GM10248 (cell line): ENCODE measurements at regions not wholly inside any gene's neighbourhood (a gene's known extent, or its start where the extent isn't known, plus 50 kb on each side); places are given as distances from the start of the nearest gene placed in this dataset.
A peak's percentile ranks its signal among the peaks of the same experiment; 100 is the strongest.

ENCODE experiments used
- CTCF ChIA-PET: fragments of 300-600 bp; sonication (Branson Sonifier 250); formaldehyde crosslinking; extraction: SDS; loops from one replicate; lab custom pipeline; 2021; ENCODE audit warnings: antibody characterized with exemption; lab: Yijun Ruan, JAX
- POLR2A ChIA-PET: fragments of 350-650 bp; sonication (Branson Sonifier 250); formaldehyde crosslinking; extraction: SDS; loops from one replicate; lab custom pipeline; 2020; ENCODE audit warnings: antibody characterized with exemption; lab: Yijun Ruan, JAX
- DNase-seq: peaks from one replicate; pipeline ENCODE4 v3.0.0; 2012; ENCODE audit errors: extremely low spot score
- CTCF ChIP-seq: IDR thresholded peaks from 2 replicates; pipeline ENCODE4 v1.5.1; 2012; ENCODE audit warnings: mild to moderate bottlenecking, low read depth; ENCODE audit errors: extremely low read depth, missing control alignments, control extremely low read depth

GRCh38 chr12:92446083-92446460 lies 256.7 kb upstream of the PLEKHG7 start:
- CTCF ChIA-PET, result interaction anchor here (1.0 to 2.5 kb wide), 10 partner anchors 12 to 117 kb away, joined by 3 to 9 read pairs (median 4); no protein-coding TSS in a partner anchor
- no peak for DNase-seq
- POLR2A ChIA-PET, result interaction anchor here (1.1 to 1.4 kb wide), 3 partner anchors 300 to 308 kb away, joined by 3 to 6 read pairs (median 5); partner anchors contain the start of gene BTG1

GRCh38 chr12:92445253-92446082 lies 257.3 kb upstream of the PLEKHG7 start:
- CTCF ChIA-PET, result interaction anchor here (0.8 to 2.5 kb wide), 12 partner anchors 9 to 126 kb away, joined by 3 to 9 read pairs (median 4); no protein-coding TSS in a partner anchor
- no peak for TF ChIP-seq CTCF
- DNase-seq, result peak; percentile 40
- POLR2A ChIA-PET, result interaction anchor here (0.6 to 1.6 kb wide), 5 partner anchors 13 to 308 kb away, joined by 3 to 6 read pairs (median 3); partner anchors contain the start of gene BTG1

More at GRCh38 chr12:92446083-92446460, 256.7 kb upstream of the PLEKHG7 start:
- TF ChIP-seq CTCF, result no peak

- ChIA-PET POLR2A (interaction anchor here (1.4 to 1.6 kb wide), 3 partner anchors 12 to 301 kb away, joined by 3 to 6 read pairs (median 5); partner anchors contain the start of gene BTG1), CTCF (interaction anchor here (1.0 to 1.4 kb wide), 6 partner anchors 8 to 126 kb away, joined by 3 to 5 read pairs (median 3); no protein-coding TSS in a partner anchor)
- no peak for DNase-seq
- no peak for TF ChIP-seq CTCF
Observed at GRCh38 chr12:92444763-92445162, 258.0 kb upstream of the PLEKHG7 start.

- TF ChIP-seq CTCF, result no peak
- no peak for DNase-seq
- CTCF ChIA-PET, result interaction anchor here (1.0 to 1.3 kb wide), 2 partner anchors 9 to 31 kb away, joined by 3 read pairs; no protein-coding TSS in a partner anchor
- POLR2A ChIA-PET, result no interaction called here
Observed at GRCh38 chr12:92442782-92443181, 260.0 kb upstream of the PLEKHG7 start.

- no peak for TF ChIP-seq CTCF
- ChIA-PET CTCF (interaction anchor here (1.2 to 4.1 kb wide), 2 partner anchors 16 to 32 kb away, joined by 3 to 11 read pairs; no protein-coding TSS in a partner anchor), POLR2A (no interaction called here)
- no peak for DNase-seq
Observed at GRCh38 chr12:92440072-92440471, 262.7 kb upstream of the PLEKHG7 start.

GRCh38 chr12:92439420-92439805 lies 263.4 kb upstream of the PLEKHG7 start:
- ChIA-PET POLR2A (no interaction called here), CTCF (interaction anchor here (1.2 to 4.1 kb wide), 2 partner anchors 15 to 31 kb away, joined by 3 to 11 read pairs; no protein-coding TSS in a partner anchor)
- TF ChIP-seq CTCF, result no peak
- DNase-seq, result no peak
